Activated B cell treated with CpG ODN at 0.5 μM for 24 hours (primary cell): ENCODE measurements at regions not wholly inside any gene's neighbourhood (a gene's known extent, or its start where the extent isn't known, plus 50 kb on each side); places are given as distances from the start of the nearest gene placed in this dataset.

ENCODE experiments used
- ATAC-seq: fragments of 200-7000 bp; cut with Tn5 transposase; one replicate; pipeline ENCODE4 v1.10.0; 2021; ENCODE audit warnings: low read depth, mild to moderate bottlenecking, moderate library complexity
- CTCF ChIA-PET: fragments of 350-600 bp; sonication (Branson Sonifier 250); formaldehyde crosslinking; loops from one replicate; lab custom pipeline; 2021; ENCODE audit warnings: antibody characterized with exemption; lab: Charles Lee
- POLR2A ChIA-PET: fragments of 350-600 bp; sonication (Branson Sonifier 250); formaldehyde crosslinking; loops from one replicate; lab custom pipeline; 2021; ENCODE audit warnings: antibody characterized with exemption; lab: Charles Lee
- DNase-seq: peaks from one replicate; pipeline ENCODE4 v3.0.0; 2022
- H3K27ac Mint-ChIP-seq: one replicate; pipeline ENCODE4 v1.8.0; 2020; ENCODE audit warnings: mixed read lengths
- H3K27me3 Mint-ChIP-seq: one replicate; pipeline ENCODE4 v1.8.0; 2021; ENCODE audit warnings: mixed read lengths
- H3K36me3 Mint-ChIP-seq: one replicate; pipeline ENCODE4 v1.8.0; 2021; ENCODE audit warnings: low read depth, mixed read lengths
- H3K4me1 Mint-ChIP-seq: one replicate; pipeline ENCODE4 v1.8.0; 2021; ENCODE audit warnings: mixed read lengths
- H3K4me3 Mint-ChIP-seq: one replicate; pipeline ENCODE4 v1.8.0; 2020; ENCODE audit warnings: mild to moderate bottlenecking, mixed read lengths
- H3K9me3 Mint-ChIP-seq: one replicate; pipeline ENCODE4 v1.8.0; 2020; ENCODE audit warnings: mixed read lengths
- CTCF ChIP-seq: fragments of 200-600 bp; IDR thresholded peaks from one replicate; pipeline ENCODE4 v1.8.0; 2022; ENCODE audit warnings: antibody characterized with exemption, mild to moderate bottlenecking
- intact Hi-C: fragments of 100-400 bp; cut with micrococcal nuclease; formaldehyde crosslinking; loops from one replicate; pipeline ENCODE4 v1.15.1; 2024

- H3K27ac Mint-ChIP-seq: no peak overlapping the region
- intact Hi-C loops: no loop called here
These were observed 59.0 kb upstream of the ATP8A1 start for GRCh38 chr4:42715807-42716482.

GRCh38 chr4:42713391-42713790 lies 56.5 kb upstream of the ATP8A1 start:
- ChIA-PET POLR2A (no interaction called here), CTCF (no interaction called here)
- no peak for DNase-seq
- Mint-ChIP-seq H3K9me3 (no peaks in the 10 kb centered on the region), H3K4me1 (no peaks in the 10 kb centered on the region), H3K27ac (no peak overlapping the region), H3K36me3 (no peaks in the 10 kb centered on the region), H3K4me3 (no peak overlapping the region), H3K27me3 (peaks cover 2% of the 10 kb centered on the region)
- no peak for ATAC-seq
- TF ChIP-seq CTCF: no peak
- intact Hi-C loops: no loop called here

More at GRCh38 chr4:42715807-42716482, 59.0 kb upstream of the ATP8A1 start:
- ChIA-PET CTCF (no interaction called here), POLR2A (no interaction called here)
- DNase-seq: no peak
- ATAC-seq: no peak
- no peaks in the 10 kb centered on the region for H3K4me1 Mint-ChIP-seq
- H3K27me3 Mint-ChIP-seq: no peaks in the 10 kb centered on the region
- peaks cover 3% of the 10 kb centered on the region for H3K9me3 Mint-ChIP-seq
- no peak overlapping the region for H3K4me3 Mint-ChIP-seq
- TF ChIP-seq CTCF: no peak
- H3K36me3 Mint-ChIP-seq: no peaks in the 10 kb centered on the region

- H3K27ac Mint-ChIP-seq: no peak overlapping the region
- H3K9me3 Mint-ChIP-seq: no peaks in the 10 kb centered on the region
- H3K4me1 Mint-ChIP-seq: no peaks in the 10 kb centered on the region
- intact Hi-C loops: no loop called here
- peaks cover 3% of the 10 kb centered on the region for H3K27me3 Mint-ChIP-seq
- H3K36me3 Mint-ChIP-seq: no peaks in the 10 kb centered on the region
- ATAC-seq: no peak
- ChIA-PET CTCF (no interaction called here), POLR2A (no interaction called here)
- no peak for DNase-seq
- no peak overlapping the region for H3K4me3 Mint-ChIP-seq
- TF ChIP-seq CTCF: no peak
These were observed 55.9 kb upstream of the ATP8A1 start for GRCh38 chr4:42712854-42713253.

GRCh38 chr4:42711496-42711895 lies 54.6 kb upstream of the ATP8A1 start:
- intact Hi-C loops: no loop called here
- no peak for DNase-seq

GRCh38 chr4:42710761-42711160 lies 53.9 kb upstream of the ATP8A1 start:
- ATAC-seq (no peak), DNase-seq (no peak)
- CTCF ChIA-PET: no interaction called here
- Mint-ChIP-seq H3K36me3 (no peaks in the 10 kb centered on the region), H3K9me3 (no peaks in the 10 kb centered on the region), H3K27ac (no peak overlapping the region), H3K27me3 (peaks cover 3% of the 10 kb centered on the region), H3K4me3 (no peak overlapping the region), H3K4me1 (no peaks in the 10 kb centered on the region)
- no peak for TF ChIP-seq CTCF
- intact Hi-C loops: no loop called here
- POLR2A ChIA-PET: no interaction called here

More at GRCh38 chr4:42711496-42711895, 54.6 kb upstream of the ATP8A1 start:
- H3K27me3 Mint-ChIP-seq: peaks cover 3% of the 10 kb centered on the region
- H3K4me3 Mint-ChIP-seq: no peak overlapping the region
- no peak for TF ChIP-seq CTCF
- ATAC-seq: no peak
- no peaks in the 10 kb centered on the region for H3K36me3 Mint-ChIP-seq
- H3K9me3 Mint-ChIP-seq: no peaks in the 10 kb centered on the region
- CTCF ChIA-PET: no interaction called here
- H3K27ac Mint-ChIP-seq: no peak overlapping the region
- POLR2A ChIA-PET: no interaction called here
- H3K4me1 Mint-ChIP-seq: no peaks in the 10 kb centered on the region
